HG03060 (cell line): ENCODE measurements at regions not wholly inside any gene's neighbourhood (a gene's known extent, or its start where the extent isn't known, plus 50 kb on each side); places are given as distances from the start of the nearest gene placed in this dataset.
"Not testable (repeated sequence)": the region's sequence is repeated elsewhere in the genome, so short reads cannot be mapped to it uniquely, and the experiment has no call there.

Source experiments
- ATAC-seq: cut with Tn5 transposase; IDR thresholded peaks from one replicate; pipeline ENCODE4 v1.9.1; 2021; ENCODE audit warnings: low read depth, moderate number of reproducible peaks; ENCODE audit not compliant: unreplicated experiment

- no peak for ATAC-seq
Observed at GRCh38 chr21:28174701-28175100, 818.0 kb downstream of the LTN1 start.

GRCh38 chr21:28174006-28174405 lies 818.7 kb downstream of the LTN1 start:
- ATAC-seq: no peak

DNA sequence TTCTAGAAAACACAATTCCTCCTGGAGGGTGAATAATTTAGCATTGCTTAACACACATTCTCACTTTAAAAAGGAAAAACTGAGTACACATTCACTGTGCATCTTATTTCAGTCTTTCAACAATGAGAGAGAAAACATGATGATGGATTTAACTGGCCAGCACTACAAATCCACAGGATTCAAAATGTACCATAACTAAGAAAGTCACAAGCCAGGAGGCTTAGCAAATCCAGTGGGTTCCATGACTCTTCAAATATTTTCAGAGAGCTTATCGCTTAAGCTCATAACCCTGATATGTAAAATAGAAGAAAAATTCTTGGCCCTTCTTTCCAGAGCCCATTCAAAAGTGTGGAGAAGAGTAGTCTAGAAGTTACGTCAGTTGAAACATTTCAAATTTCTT lies 820.3 kb downstream of the LTN1 start:
- no peak for ATAC-seq

DNA sequence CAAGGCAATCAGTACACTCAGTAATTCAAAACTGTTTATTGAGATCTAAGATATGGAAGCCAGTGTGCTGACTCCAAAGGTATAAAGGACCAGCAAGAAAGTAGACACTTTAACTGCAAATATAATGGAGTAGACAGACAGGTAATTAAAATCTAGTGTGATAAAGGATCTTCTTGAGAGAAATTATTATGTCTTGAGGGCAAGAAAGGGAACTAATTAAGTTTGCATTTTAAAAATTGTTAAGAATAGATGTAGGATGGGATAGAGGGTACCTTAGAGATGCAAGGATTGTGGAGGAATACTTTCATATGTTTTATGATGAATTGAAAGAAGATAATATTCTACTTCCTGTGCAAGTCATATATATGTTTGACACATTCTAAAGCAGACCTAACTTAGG lies 825.3 kb downstream of the LTN1 start:
- ATAC-seq: no peak

- not testable (repeated sequence) for ATAC-seq
Observed at GRCh38 chr21:28164519-28164918, 828.2 kb downstream of the LTN1 start.

DNA sequence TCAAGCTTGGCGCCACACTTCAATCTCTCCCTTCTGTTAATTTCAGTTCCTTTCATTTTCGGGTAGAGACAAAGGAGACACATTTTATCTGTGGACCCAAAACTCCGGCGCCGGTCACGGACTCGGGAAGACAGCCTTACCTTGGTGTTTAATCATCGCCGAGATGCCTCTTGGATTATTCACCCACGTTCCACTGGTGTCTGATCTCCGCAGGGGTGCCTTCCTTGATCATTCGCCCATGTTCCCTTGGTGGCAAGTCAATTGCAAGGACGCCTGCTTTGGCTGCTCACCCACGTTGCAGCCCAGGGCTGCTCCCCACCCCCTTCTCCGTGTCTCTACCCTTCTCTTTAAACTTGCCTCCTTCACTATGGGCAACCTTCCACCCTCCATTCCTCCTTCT lies 830.6 kb downstream of the LTN1 start:
- not testable (repeated sequence) for ATAC-seq

DNA sequence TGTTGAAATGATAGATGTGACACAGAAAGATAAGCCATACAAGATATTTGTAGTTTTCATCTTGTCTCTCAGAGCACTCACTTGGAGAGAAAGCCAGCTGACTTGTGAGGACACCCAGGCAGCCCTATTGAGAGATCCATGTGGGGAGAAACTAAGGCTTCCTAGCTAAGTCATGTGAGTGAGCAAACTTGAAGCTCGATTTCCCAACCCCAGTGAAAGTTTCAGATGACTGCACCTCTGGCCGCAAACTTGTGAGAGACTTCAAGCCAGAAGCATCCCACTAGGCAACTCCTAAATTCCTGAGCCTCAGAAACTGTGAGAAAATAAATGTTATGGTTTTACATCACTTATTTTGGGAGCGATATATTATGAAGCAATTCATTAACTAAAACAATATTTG lies 832.3 kb downstream of the LTN1 start:
- ATAC-seq: no peak

- ATAC-seq: no peak
Observed at GRCh38 chr21:28159396-28159795, 833.3 kb downstream of the LTN1 start.

- no peak for ATAC-seq
Observed at GRCh38 chr21:28156590-28156989, 836.1 kb downstream of the LTN1 start.

- no peak for ATAC-seq
Observed at GRCh38 chr21:28154121-28154520, 838.6 kb downstream of the LTN1 start.

DNA sequence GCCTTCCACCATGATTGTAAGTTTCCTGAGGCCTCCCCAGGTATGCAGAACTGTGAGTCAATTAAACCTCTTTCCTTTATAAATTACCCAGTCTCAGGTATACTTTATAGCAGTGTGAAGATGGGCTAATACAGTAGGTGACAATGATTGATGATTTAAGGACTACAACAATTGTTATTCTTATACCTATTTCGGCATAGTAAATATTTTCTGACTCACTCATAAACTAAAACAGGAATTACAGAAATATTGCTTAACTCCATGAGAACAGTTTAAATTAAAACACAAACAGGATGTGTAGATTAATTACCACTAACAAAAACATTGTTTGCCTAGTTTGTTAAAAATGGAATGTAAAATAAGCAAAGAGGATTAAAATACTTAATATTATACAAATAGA lies 839.9 kb downstream of the LTN1 start:
- no peak for ATAC-seq

GRCh38 chr21:28151758-28152157 lies 840.9 kb downstream of the LTN1 start:
- ATAC-seq: no peak

- ATAC-seq: no peak
Observed at GRCh38 chr21:28150778-28151177, 841.9 kb downstream of the LTN1 start.

- no peak for ATAC-seq
Observed at GRCh38 chr21:28148400-28149064, 844.1 kb downstream of the LTN1 start.

GRCh38 chr21:28144653-28145052 lies 848.0 kb downstream of the LTN1 start:
- ATAC-seq: no peak

GRCh38 chr21:28144089-28144488 lies 848.6 kb downstream of the LTN1 start:
- ATAC-seq: no peak

DNA sequence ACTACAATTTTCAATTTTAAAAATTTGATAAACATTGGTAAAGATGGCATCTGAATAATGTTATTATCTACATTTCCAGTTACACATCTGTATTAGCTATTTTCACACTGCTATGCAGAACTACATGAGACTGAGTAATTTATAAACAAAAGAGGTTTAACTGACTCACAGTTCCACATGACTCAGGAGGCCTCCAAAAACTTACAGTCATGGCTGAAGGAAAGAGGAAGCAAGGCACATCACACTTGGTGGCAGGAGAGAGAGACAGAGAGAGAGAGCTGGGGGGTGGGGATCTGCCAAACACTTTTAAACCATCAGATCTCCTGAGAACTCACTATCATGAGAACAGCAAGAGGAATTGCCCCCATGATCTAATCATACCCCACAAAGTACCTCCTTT lies 850.0 kb downstream of the LTN1 start:
- ATAC-seq: no peak

- no peak for ATAC-seq
Observed at GRCh38 chr21:28138272-28138671, 854.4 kb downstream of the LTN1 start.

DNA sequence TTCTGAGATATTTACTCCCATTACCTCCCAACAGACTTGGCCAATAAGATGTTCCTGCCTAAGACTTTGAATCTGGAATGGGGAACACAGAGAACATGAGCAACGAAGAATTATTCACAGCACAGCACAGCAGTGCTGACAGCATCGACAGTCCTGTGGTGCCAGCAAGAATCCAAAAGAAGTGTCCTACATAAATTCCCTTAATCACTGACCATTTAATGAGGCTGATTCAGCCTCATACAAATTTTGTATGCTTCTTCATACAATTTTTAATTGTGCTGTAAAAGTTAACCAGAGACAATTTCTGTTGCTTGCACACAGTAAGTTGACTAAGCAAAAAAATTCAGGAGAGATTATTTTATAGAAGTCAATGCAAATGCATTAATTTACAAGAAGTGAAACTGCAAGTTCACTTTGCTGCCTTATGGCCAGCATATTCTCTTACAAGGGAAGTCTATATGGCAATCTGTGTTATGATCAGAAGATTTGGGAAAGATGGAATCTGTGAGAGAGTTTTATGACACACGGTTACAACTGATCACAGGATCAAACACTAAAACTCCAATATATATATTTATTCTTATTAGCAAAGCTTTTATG lies 855.9 kb downstream of the LTN1 start:
- no peak for ATAC-seq

DNA sequence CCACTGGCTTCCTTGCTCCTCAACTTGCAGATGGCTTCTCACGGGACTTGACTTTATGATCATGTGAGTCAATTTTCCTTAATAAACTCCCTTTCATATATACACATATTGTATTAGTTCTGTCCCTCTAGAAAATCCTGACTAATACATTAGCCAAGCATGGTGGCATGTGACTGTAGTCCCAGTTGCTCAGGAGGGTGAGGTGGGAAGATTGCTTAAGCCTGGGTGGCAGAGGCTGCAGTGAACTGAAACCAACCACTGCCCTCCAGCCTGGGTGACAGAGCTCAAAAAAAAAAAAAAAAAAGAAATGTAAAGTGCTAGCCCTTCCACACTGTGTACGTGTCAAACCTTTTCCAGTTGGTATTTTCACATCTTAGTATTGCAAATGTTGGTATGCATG lies 857.0 kb downstream of the LTN1 start:
- ATAC-seq: no peak

- no peak for ATAC-seq
Observed at GRCh38 chr21:28133116-28133515, 859.6 kb downstream of the LTN1 start.

GRCh38 chr21:28132713-28133112 lies 860.0 kb downstream of the LTN1 start:
- no peak for ATAC-seq
